ENCODE measurements at regions not wholly inside any gene's neighbourhood (a gene's known extent, or its start where the extent isn't known, plus 50 kb on each side); places are given as distances from the start of the nearest gene placed in this dataset.
A peak's percentile ranks its signal among the peaks of the same experiment; 100 is the strongest.

- Histone ChIP-seq H3K27ac (no peak overlapping the region), H3K4me3 (no peak overlapping the region), H3K4me1 (replicated peaks in 1 of 2) (peaks cover 0 to 4% of the 10 kb centered on the region in 2 donors)
- peak in 1 of 8 experiments; percentile 4 for ATAC-seq (replicated peaks in 6 of 8)
- WGBS, 10 experiments: 55 to 100% (median 85%) methylated on average over 1 to 5 of the region's 5 CpGs
- in situ Hi-C loops (cut with MboI; ENCODE audit: low pct_unique_long_range_greater_than_20kb in 2 of 9, low sequenced_read_pairs in 9 of 9, unreplicated experiment in 9 of 9): no loop called here
Measured at GRCh38 chr5:60370508-60370907, 329.5 kb downstream of the DEPDC1B start.

DNA sequence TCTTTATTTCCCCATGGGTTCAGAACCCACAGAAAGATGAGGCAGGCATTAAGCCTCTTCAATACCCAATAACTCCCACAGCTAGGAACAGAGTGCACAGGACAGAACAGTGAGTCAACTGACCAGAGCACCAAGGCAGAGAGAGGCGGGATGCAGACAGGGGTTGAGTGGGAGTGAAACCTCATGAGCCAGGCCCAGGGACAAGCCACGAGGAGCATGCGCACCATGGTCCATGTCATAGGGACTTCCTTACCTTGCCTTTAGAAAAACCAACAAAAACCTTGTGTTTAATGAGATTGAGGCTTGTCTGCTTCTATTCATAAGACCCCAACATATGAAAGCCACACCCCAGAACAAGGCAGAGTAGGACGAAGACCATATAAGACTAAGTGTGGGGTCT is 330.6 kb downstream of the DEPDC1B start:
- H3K4me3 ChIP-seq: no peak overlapping the region
- in situ Hi-C loops (cut with MboI; ENCODE audit: low pct_unique_long_range_greater_than_20kb in 2 of 9, low sequenced_read_pairs in 9 of 9, unreplicated experiment in 9 of 9): no loop called here
- peaks cover 0 to 4% of the 10 kb centered on the region in 2 donors for H3K4me1 ChIP-seq (replicated peaks in 1 of 2)
- ATAC-seq (replicated peaks in 6 of 8): no peak
- H3K27ac ChIP-seq: no peak overlapping the region
- 92 to 100% (median 100%) methylated on average over 1 to 4 of the region's 4 CpGs; no CpG with 5 or more reads in 7 of the 10 experiments for WGBS, 10 experiments

GRCh38 chr5:60368100-60368499 is 331.9 kb downstream of the DEPDC1B start:
- no peak overlapping the region for H3K27ac ChIP-seq
- ATAC-seq (replicated peaks in 6 of 8): no peak
- peaks cover 0 to 4% of the 10 kb centered on the region in 2 donors for H3K4me1 ChIP-seq (replicated peaks in 1 of 2)
- in situ Hi-C loops (cut with MboI; ENCODE audit: low pct_unique_long_range_greater_than_20kb in 2 of 9, low sequenced_read_pairs in 9 of 9, unreplicated experiment in 9 of 9): no loop called here
- WGBS, 10 experiments: 43 to 96% (median 70%) methylated on average over 1 to 5 of the region's 5 CpGs; no CpG with 5 or more reads in 1 of the 10 experiments
- H3K4me3 ChIP-seq: no peak overlapping the region

DNA sequence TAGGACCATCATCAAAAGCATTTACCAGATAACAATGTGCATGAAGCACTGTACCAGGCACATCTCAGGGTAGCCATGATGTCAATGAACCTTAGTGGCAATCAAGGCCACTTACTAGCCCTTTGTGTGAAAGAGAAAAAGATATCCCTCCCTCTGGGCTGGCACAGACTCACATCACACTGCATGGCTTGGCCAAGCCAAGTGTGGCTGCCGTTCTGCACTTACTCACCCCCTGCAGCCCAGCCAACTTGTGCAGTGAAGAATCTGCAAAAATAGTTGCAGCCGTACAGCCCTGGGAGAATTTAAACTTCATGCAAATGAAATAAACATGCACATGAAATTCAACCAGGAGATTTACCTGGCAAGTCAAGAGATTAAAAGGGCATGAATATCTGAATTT is 333.5 kb downstream of the DEPDC1B start:
- in situ Hi-C loops (cut with MboI; ENCODE audit: low pct_unique_long_range_greater_than_20kb in 2 of 9, low sequenced_read_pairs in 9 of 9, unreplicated experiment in 9 of 9): no loop called here
- ATAC-seq (replicated peaks in 6 of 8): peak in 2 of 8 experiments; percentile 30 to 33
- 67 to 80% (median 73%) methylated on average over 1 to 2 of the region's 2 CpGs; no CpG with 5 or more reads in 7 of the 10 experiments for WGBS, 10 experiments
- Histone ChIP-seq H3K27ac (no peak overlapping the region), H3K4me3 (no peak overlapping the region), H3K4me1 (replicated peaks in 1 of 2) (peaks cover 0 to 4% of the 10 kb centered on the region in 2 donors)

GRCh38 chr5:60365001-60365400 is 335.0 kb downstream of the DEPDC1B start:
- Histone ChIP-seq H3K4me3 (no peak overlapping the region), H3K4me1 (replicated peaks in 1 of 2) (no peaks in the 10 kb centered on the region), H3K27ac (no peak overlapping the region)
- ATAC-seq (replicated peaks in 6 of 8): no peak
- WGBS, 10 experiments: 0 to 100% (median 54%) methylated on average over 1 of the region's 1 CpG; no CpG with 5 or more reads in 2 of the 10 experiments
- in situ Hi-C loops (cut with MboI; ENCODE audit: low pct_unique_long_range_greater_than_20kb in 2 of 9, low sequenced_read_pairs in 9 of 9, unreplicated experiment in 9 of 9): no loop called here

DNA sequence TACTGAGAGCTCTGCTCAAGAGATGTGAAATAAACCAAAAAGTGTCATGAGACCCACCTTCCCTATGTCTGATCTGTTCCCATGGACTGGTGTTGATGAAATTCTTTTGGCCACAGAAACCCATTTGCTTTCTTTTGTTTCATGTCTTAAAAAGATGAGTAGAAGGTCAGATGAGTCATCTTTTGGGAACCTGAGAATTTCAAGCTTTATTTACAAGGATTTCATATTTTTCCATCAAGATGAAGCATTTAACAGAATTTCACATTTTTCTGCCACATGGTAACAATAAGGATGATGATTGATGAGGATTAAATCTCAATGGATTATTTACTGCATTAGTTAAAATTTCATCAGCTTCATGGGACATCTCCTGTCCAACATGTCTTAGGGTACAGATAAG is 337.8 kb downstream of the DEPDC1B start:
- in situ Hi-C loops (cut with MboI; ENCODE audit: low pct_unique_long_range_greater_than_20kb in 2 of 9, low sequenced_read_pairs in 9 of 9, unreplicated experiment in 9 of 9): no loop called here

GRCh38 chr5:60360355-60360754 is 339.6 kb downstream of the DEPDC1B start:
- WGBS, 10 experiments: 20 to 100% (median 72%) methylated on average over 1 to 2 of the region's 3 CpGs; no CpG with 5 or more reads in 3 of the 10 experiments
- in situ Hi-C loops (cut with MboI; ENCODE audit: low pct_unique_long_range_greater_than_20kb in 2 of 9, low sequenced_read_pairs in 9 of 9, unreplicated experiment in 9 of 9): no loop called here
- ATAC-seq (replicated peaks in 6 of 8): no peak

More for the DNA sequence above, 337.8 kb downstream of the DEPDC1B start:
- no peak for ATAC-seq (replicated peaks in 6 of 8)
- H3K27ac ChIP-seq: no peak overlapping the region
- peaks cover 0 to under 1% of the 10 kb centered on the region in 2 donors for H3K4me1 ChIP-seq (replicated peaks in 1 of 2)
- no peak overlapping the region for H3K4me3 ChIP-seq

DNA sequence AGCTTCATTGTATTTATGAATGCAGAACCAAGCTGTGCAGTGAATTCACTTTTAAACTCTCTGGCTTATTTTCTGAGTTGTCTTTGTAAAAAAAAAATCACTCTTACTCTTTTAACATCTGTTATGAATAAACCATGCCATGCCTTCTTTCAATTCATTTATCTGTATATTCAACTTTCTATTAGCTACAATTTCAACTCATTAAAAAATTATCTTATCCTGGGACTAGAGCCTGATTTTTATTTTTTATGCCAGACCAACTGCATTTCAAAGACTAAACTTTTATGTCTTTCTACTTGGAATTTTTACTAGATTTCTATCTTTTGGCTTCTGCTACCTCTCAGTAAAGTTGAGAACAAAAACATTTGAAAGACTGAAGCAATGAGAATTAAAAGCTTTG is 342.7 kb downstream of the DEPDC1B start:
- in situ Hi-C loops (cut with MboI; ENCODE audit: low pct_unique_long_range_greater_than_20kb in 2 of 9, low sequenced_read_pairs in 9 of 9, unreplicated experiment in 9 of 9): no loop called here
- no peak for ATAC-seq (replicated peaks in 6 of 8)
- H3K27ac ChIP-seq: no peak overlapping the region
- H3K4me1 ChIP-seq (replicated peaks in 1 of 2): peaks cover 0 to 5% of the 10 kb centered on the region in 2 donors
- H3K4me3 ChIP-seq: no peak overlapping the region

More at GRCh38 chr5:60360355-60360754, 339.6 kb downstream of the DEPDC1B start:
- peaks cover 0 to 5% of the 10 kb centered on the region in 2 donors for H3K4me1 ChIP-seq (replicated peaks in 1 of 2)
- no peak overlapping the region for H3K27ac ChIP-seq
- H3K4me3 ChIP-seq: no peak overlapping the region

- 13 to 100% (median 68%) methylated on average over 1 to 2 of the region's 2 CpGs; no CpG with 5 or more reads in 2 of the 10 experiments for WGBS, 10 experiments
- in situ Hi-C loops (cut with MboI; ENCODE audit: low pct_unique_long_range_greater_than_20kb in 2 of 9, low sequenced_read_pairs in 9 of 9, unreplicated experiment in 9 of 9): no loop called here
Measured at GRCh38 chr5:60356745-60357144, 343.2 kb downstream of the DEPDC1B start.

DNA sequence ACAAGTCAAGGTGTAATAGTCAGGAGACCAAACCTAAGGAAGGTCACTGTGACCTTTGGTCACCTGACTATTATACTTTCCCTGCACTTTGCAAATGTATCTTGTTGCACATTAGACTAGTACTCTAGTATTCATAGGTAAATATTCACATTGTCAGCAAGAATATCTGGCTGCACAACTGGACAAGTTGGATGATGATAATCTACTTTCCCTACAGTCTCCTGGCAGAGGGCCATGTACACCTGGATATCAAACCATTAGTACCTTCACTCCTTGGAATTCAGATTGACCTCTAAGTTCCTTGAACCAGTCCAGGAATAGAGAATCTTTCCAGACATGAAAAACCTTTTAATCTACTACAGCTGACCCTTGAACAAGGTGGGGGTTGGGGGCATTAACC is 344.8 kb downstream of the DEPDC1B start:
- Histone ChIP-seq H3K4me3 (no peak overlapping the region), H3K27ac (no peak overlapping the region), H3K4me1 (replicated peaks in 1 of 2) (peaks cover 0 to 5% of the 10 kb centered on the region in 2 donors)
- no peak for ATAC-seq (replicated peaks in 6 of 8)
- in situ Hi-C loops (cut with MboI; ENCODE audit: low pct_unique_long_range_greater_than_20kb in 2 of 9, low sequenced_read_pairs in 9 of 9, unreplicated experiment in 9 of 9): no loop called here

More at GRCh38 chr5:60356745-60357144, 343.2 kb downstream of the DEPDC1B start:
- Histone ChIP-seq H3K27ac (no peak overlapping the region), H3K4me3 (no peak overlapping the region), H3K4me1 (replicated peaks in 1 of 2) (peaks cover 0 to 5% of the 10 kb centered on the region in 2 donors)
- peak in 3 of 8 experiments; percentile 29 to 65 (median 36) for ATAC-seq (replicated peaks in 6 of 8)

DNA sequence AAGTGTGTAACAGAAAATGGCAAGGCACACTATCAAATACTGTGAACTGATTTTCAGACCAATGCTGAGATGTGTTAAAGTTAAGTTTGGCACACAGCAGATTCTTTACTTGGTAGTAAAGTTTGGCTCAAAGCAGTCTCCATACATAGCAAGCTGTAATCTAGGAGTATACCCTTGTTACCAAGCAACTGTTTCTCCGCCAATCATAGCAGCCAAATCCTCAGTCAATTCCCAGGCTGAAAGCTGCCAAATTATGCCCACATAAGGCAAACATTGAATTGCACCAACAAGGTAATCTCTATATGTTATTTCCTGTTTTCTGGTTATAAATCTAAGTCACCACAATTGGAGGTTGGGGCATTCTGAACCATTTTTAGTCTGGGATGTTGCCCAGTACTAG is 345.7 kb downstream of the DEPDC1B start:
- H3K27ac ChIP-seq: no peak overlapping the region
- in situ Hi-C loops (cut with MboI; ENCODE audit: low pct_unique_long_range_greater_than_20kb in 2 of 9, low sequenced_read_pairs in 9 of 9, unreplicated experiment in 9 of 9): no loop called here
- peaks cover 0 to 5% of the 10 kb centered on the region in 2 donors for H3K4me1 ChIP-seq (replicated peaks in 1 of 2)
- WGBS, 10 experiments: 17 to 100% (median 94%) methylated on average over 1 of the region's 1 CpG; no CpG with 5 or more reads in 2 of the 10 experiments
- no peak for ATAC-seq (replicated peaks in 6 of 8)
- H3K4me3 ChIP-seq: no peak overlapping the region

- Histone ChIP-seq H3K4me1 (replicated peaks in 1 of 2) (peaks cover 0 to 5% of the 10 kb centered on the region in 2 donors), H3K4me3 (no peak overlapping the region), H3K27ac (no peak overlapping the region)
- no peak for ATAC-seq (replicated peaks in 6 of 8)
- in situ Hi-C loops (cut with MboI; ENCODE audit: low pct_unique_long_range_greater_than_20kb in 2 of 9, low sequenced_read_pairs in 9 of 9, unreplicated experiment in 9 of 9): no loop called here
- WGBS, 10 experiments: 60 to 100% methylated on average over 1 of the region's 1 CpG; no CpG with 5 or more reads in 8 of the 10 experiments
Measured at GRCh38 chr5:60352992-60353599, 346.9 kb downstream of the DEPDC1B start.

DNA sequence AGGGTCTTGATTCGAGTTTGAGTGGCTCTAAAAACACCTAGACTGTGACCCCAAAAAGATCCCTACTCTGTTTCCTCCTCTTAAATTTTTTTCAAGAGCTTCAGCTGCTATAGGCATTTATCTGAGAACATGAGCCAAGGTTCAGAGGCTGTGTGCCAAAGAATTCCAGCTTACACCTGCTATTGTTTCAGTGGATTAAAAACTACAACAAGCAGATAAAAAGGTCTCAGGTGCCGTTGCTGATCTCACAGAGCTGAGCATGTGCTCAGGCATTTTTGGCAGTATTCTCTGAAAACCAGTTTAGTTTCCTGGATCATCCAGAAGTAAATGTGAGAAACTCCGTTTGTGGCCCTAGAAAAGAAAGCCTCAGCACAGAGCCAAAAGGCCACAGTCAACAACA is 349.2 kb downstream of the DEPDC1B start:
- no peak for ATAC-seq (replicated peaks in 6 of 8)
- no peak overlapping the region for H3K4me3 ChIP-seq
- in situ Hi-C loops (cut with MboI; ENCODE audit: low pct_unique_long_range_greater_than_20kb in 2 of 9, low sequenced_read_pairs in 9 of 9, unreplicated experiment in 9 of 9): no loop called here
- no peak overlapping the region for H3K27ac ChIP-seq
- no peaks in the 10 kb centered on the region for H3K4me1 ChIP-seq (replicated peaks in 1 of 2)
- 0 to 100% (median 80%) methylated on average over 1 to 3 of the region's 3 CpGs for WGBS, 10 experiments

- no peak overlapping the region for H3K27ac ChIP-seq
- H3K4me3 ChIP-seq: no peak overlapping the region
- ATAC-seq (replicated peaks in 6 of 8): no peak
- no peaks in the 10 kb centered on the region for H3K4me1 ChIP-seq (replicated peaks in 1 of 2)
- 50 to 95% (median 79%) methylated on average over 2 of the region's 2 CpGs; no CpG with 5 or more reads in 4 of the 10 experiments for WGBS, 10 experiments
- in situ Hi-C loops (cut with MboI; ENCODE audit: low pct_unique_long_range_greater_than_20kb in 2 of 9, low sequenced_read_pairs in 9 of 9, unreplicated experiment in 9 of 9): no loop called here
Measured at GRCh38 chr5:60349891-60350415, 350.0 kb downstream of the DEPDC1B start.
